GM12878 (cell line): ENCODE measurements at regions not wholly inside any gene's neighbourhood (a gene's known extent, or its start where the extent isn't known, plus 50 kb on each side); places are given as distances from the start of the nearest gene placed in this dataset.

ENCODE experiments used
- ATAC-seq: fragments of 200-7000 bp; cut with Tn5 transposase; 3 replicates; pipeline ENCODE4 v1.9.1; 2020; ENCODE audit warnings: mild to moderate bottlenecking, moderate library complexity
- BruUV-seq: library from RNA; stranded (reverse); fragments of 400-500 nt; replicated peaks from 2 replicates; lab custom pipeline; 2021; lab: Mats Ljungman, UMichigan
- CTCF ChIA-PET: fragments of 300-600 bp; sonication (Branson Sonifier 250); formaldehyde crosslinking; extraction: SDS; loops from one replicate; lab custom pipeline; 2021; ENCODE audit warnings: inconsistent platforms; lab: Yijun Ruan, JAX
- POLR2A ChIA-PET: fragments of 350-600 bp; formaldehyde crosslinking; extraction: SDS; loops from one replicate; lab custom pipeline; 2021; ENCODE audit warnings: inconsistent platforms; lab: Charles Lee
- RAD21 ChIA-PET: fragments of 300-600 bp; sonication (Branson Sonifier 250); formaldehyde crosslinking; loops from one replicate; lab custom pipeline; 2023; ENCODE audit warnings: antibody characterized with exemption; ENCODE audit not compliant: unreplicated experiment; lab: Charles Lee
- SMC1A ChIA-PET: fragments of 300-600 bp; sonication (Branson Sonifier 250); formaldehyde crosslinking; loops from one replicate; lab custom pipeline; 2023; ENCODE audit not compliant: unreplicated experiment, uncharacterized antibody; lab: Charles Lee
- DNase-seq: peaks from one replicate; pipeline ENCODE4 v3.0.0-alpha.2; 2011; ENCODE audit warnings: low read depth, low spot score
- FAIRE-seq: peaks from 3 replicates; lab custom pipeline; 2011; peaks lifted over from hg19 to GRCh38; lab: Jason Lieb, UNC
- H2AFZ ChIP-seq: 2 replicates; pipeline ENCODE4 v1.6.0; 2011; ENCODE audit warnings: low read depth, low read length, control low read depth; ENCODE audit not compliant: control insufficient read depth
- H3K27ac ChIP-seq: 2 replicates; pipeline ENCODE4 v1.5.1; 2011; ENCODE audit warnings: control low read depth; ENCODE audit not compliant: control insufficient read depth, insufficient read depth
- H3K27me3 ChIP-seq, 2 experiments: replicated peaks in 1 of 2; 2 replicates each; pipeline versions ENCODE4 v1.6.0 to v1.6.1; 2011; ENCODE audit warnings: low read length in 1 of 2; ENCODE audit not compliant: control insufficient read depth in 2 of 2, insufficient read depth in 2 of 2
- H3K36me3 ChIP-seq, 2 experiments: 2 replicates each; pipeline ENCODE4 v1.5.1; 2011; ENCODE audit warnings: low read length in 1 of 2; ENCODE audit not compliant: control insufficient read depth in 2 of 2, insufficient read depth in 2 of 2
- H3K4me1 ChIP-seq: 2 replicates; pipeline ENCODE4 v1.6.1; 2011; ENCODE audit warnings: mild to moderate bottlenecking, low read length, moderate library complexity, mixed read lengths; ENCODE audit not compliant: control insufficient read depth, insufficient read depth
- H3K4me2 ChIP-seq: 2 replicates; pipeline ENCODE4 v1.6.0; 2011; ENCODE audit warnings: control low read depth; ENCODE audit not compliant: control insufficient read depth, insufficient read depth
- H3K4me3 ChIP-seq: fragments of 200-600 bp; sonication (generic); 2 replicates; pipeline ENCODE4 v1.5.1; 2016
- H3K79me2 ChIP-seq: 2 replicates; pipeline ENCODE4 v1.6.0; 2011; ENCODE audit warnings: low read length; ENCODE audit not compliant: control insufficient read depth, insufficient read depth
- H3K9ac ChIP-seq: 2 replicates; pipeline ENCODE4 v1.8.0; 2011; ENCODE audit warnings: low read length, control low read depth, mixed read lengths; ENCODE audit not compliant: control insufficient read depth, insufficient read depth
- H3K9me3 ChIP-seq: replicated peaks from 3 replicates; pipeline ENCODE4 v1.5.1; 2011; ENCODE audit warnings: mild to moderate bottlenecking, low read length; ENCODE audit not compliant: control insufficient read depth, insufficient read depth
- H4K20me1 ChIP-seq: 2 replicates; pipeline ENCODE4 v1.6.0; 2011; ENCODE audit not compliant: control insufficient read depth, insufficient read depth
- BACH1 ChIP-seq: fragments of 450-650 bp; IDR thresholded peaks from 2 replicates; pipeline ENCODE4 v1.6.1; 2017; ENCODE audit warnings: mild to moderate bottlenecking, borderline replicate concordance
- CBX3 ChIP-seq: fragments of 200-600 bp; sonication (generic); IDR thresholded peaks from 2 replicates; pipeline ENCODE4 v1.6.1; 2016; ENCODE audit warnings: low read depth, borderline replicate concordance
- CEBPZ ChIP-seq: fragments of 150-350 bp; IDR thresholded peaks from 2 replicates; pipeline ENCODE4 v1.6.1; 2016; ENCODE audit warnings: low read depth, low read length
- HDAC2 ChIP-seq: fragments of 200-600 bp; sonication (generic); IDR thresholded peaks from 2 replicates; pipeline ENCODE4 v1.6.1; 2017
- HDAC6 ChIP-seq: fragments of 200-600 bp; sonication (generic); IDR thresholded peaks from one replicate; pipeline ENCODE4 v1.8.0; 2017; ENCODE audit warnings: antibody characterized with exemption; ENCODE audit not compliant: unreplicated experiment
- IRF4 ChIP-seq: IDR thresholded peaks from 2 replicates; pipeline ENCODE4 v1.6.1; 2011; ENCODE audit warnings: low read depth, low read length
- KAT2A ChIP-seq: conservative IDR thresholded peaks from 2 replicates; pipeline ENCODE4 v1.6.1; 2011; ENCODE audit warnings: low read depth, low read length; ENCODE audit not compliant: control insufficient read depth
- KLF5 ChIP-seq: fragments of 450-650 bp; IDR thresholded peaks from 2 replicates; pipeline ENCODE4 v1.6.1; 2014; ENCODE audit warnings: mild to moderate bottlenecking; ENCODE audit not compliant: partially characterized antibody
- MTA2 ChIP-seq: fragments of 450-650 bp; IDR thresholded peaks from 2 replicates; pipeline ENCODE4 v1.6.1; 2016; ENCODE audit warnings: low read depth, mild to moderate bottlenecking, moderate library complexity
- NR2C1 ChIP-seq: fragments of 450-650 bp; IDR thresholded peaks from 2 replicates; pipeline ENCODE4 v1.6.1; 2017; ENCODE audit warnings: antibody characterized with exemption, mild to moderate bottlenecking, moderate library complexity
- POLR2AphosphoS2 ChIP-seq: IDR thresholded peaks from 2 replicates; pipeline ENCODE4 v1.6.1; 2011; ENCODE audit warnings: low read depth, mild to moderate bottlenecking, low read length, improper control_type of control experiment, moderate library complexity
- RBBP5 ChIP-seq: fragments of 200-600 bp; sonication (generic); conservative IDR thresholded peaks from 2 replicates; pipeline ENCODE4 v1.6.1; 2016
- SMC3 ChIP-seq: IDR thresholded peaks from 2 replicates; pipeline ENCODE4 v1.6.1; 2011; ENCODE audit warnings: low read length, improper control_type of control experiment, borderline replicate concordance
- SUZ12 ChIP-seq: fragments of 200-600 bp; sonication (generic); IDR thresholded peaks from one replicate; pipeline ENCODE4 v1.6.1; 2018; ENCODE audit warnings: antibody characterized with exemption, mild to moderate bottlenecking; ENCODE audit not compliant: unreplicated experiment
- TBL1XR1 ChIP-seq: IDR thresholded peaks from 2 replicates; pipeline ENCODE4 v1.6.1; 2012; ENCODE audit warnings: low read depth, low read length, improper control_type of control experiment
- TCF7 ChIP-seq: IDR thresholded peaks from 2 replicates; pipeline ENCODE4 v1.6.1; 2014; ENCODE audit warnings: antibody characterized with exemption, borderline replicate concordance
- ZNF217 ChIP-seq: fragments of 450-650 bp; IDR thresholded peaks from 2 replicates; pipeline ENCODE4 v1.6.1; 2017; ENCODE audit warnings: antibody characterized with exemption, mild to moderate bottlenecking
- ZNF24 ChIP-seq: fragments of 450-650 bp; IDR thresholded peaks from 2 replicates; pipeline ENCODE4 v1.6.1; 2017; ENCODE audit warnings: antibody characterized with exemption, mild to moderate bottlenecking
- ZNF274 ChIP-seq: IDR thresholded peaks from one replicate; pipeline ENCODE4 v1.8.0; 2011; ENCODE audit not compliant: insufficient read length, insufficient read depth
- ZNF622 ChIP-seq: fragments of 450-650 bp; IDR thresholded peaks from 2 replicates; pipeline ENCODE4 v1.6.1; 2017; ENCODE audit warnings: mild to moderate bottlenecking, inconsistent platforms
- WGBS: methylation state at CpG from one replicate; pipeline ENCODE4 v1.1.6; 2016; ENCODE audit warnings: low lambda C conversion rate; ENCODE audit not compliant: insufficient replicate concordance, insufficient coverage; ENCODE audit errors: missing lambda C conversion rate; 5-methylcytosine and 5-hydroxymethylcytosine counted together
- in situ Hi-C: fragments of 300-500 bp; cut with MboI; formaldehyde crosslinking; loops from 9 replicates; pipeline ENCODE4 v1.14.3; 2018; ENCODE audit warnings: mixed read lengths
- intact Hi-C: fragments of 100-400 bp; cut with micrococcal nuclease; formaldehyde crosslinking; loops from one replicate; pipeline ENCODE4 v1.14.2; 2022; ENCODE audit not compliant: unreplicated experiment

GRCh38 chr13:75932636-75933035, 296.5 kb downstream of the LMO7 start:
- TF ChIP-seq SUZ12 = no peak
- no peak for TF ChIP-seq MTA2
- TF ChIP-seq TCF7 = no peak
- TF ChIP-seq CEBPZ = no peak
- TF ChIP-seq SMC3 = no peak
- no peak for TF ChIP-seq ZNF24
- TF ChIP-seq RBBP5 = no peak
- no peak for TF ChIP-seq HDAC2
- TF ChIP-seq KLF5 = no peak
- TF ChIP-seq NR2C1 = no peak
- no peak for TF ChIP-seq ZNF274
- no peak for TF ChIP-seq BACH1
- TF ChIP-seq ZNF622 = no peak
- no peak for TF ChIP-seq IRF4
- no peak for TF ChIP-seq CBX3
- no peak for TF ChIP-seq POLR2AphosphoS2
- TF ChIP-seq KAT2A = no peak
- no peak for TF ChIP-seq TBL1XR1
- TF ChIP-seq HDAC6 = no peak
- no peak for TF ChIP-seq ZNF217
- FAIRE-seq = no peak
- H2AFZ ChIP-seq = no peak overlapping the region
- ChIA-PET CTCF (interaction anchor here (1.2 to 1.8 kb wide), 2 partner anchors 12 to 85 kb away, joined by 3 to 4 read pairs; no protein-coding TSS in a partner anchor), POLR2A (no interaction called here), SMC1A (no interaction called here), RAD21 (no interaction called here)
- no peak overlapping the region for H3K4me3 ChIP-seq
- ATAC-seq = no peak
- no peak overlapping the region for H3K4me2 ChIP-seq
- BruUV-seq = no TSS peak
- in situ Hi-C loops = no loop called here
- no peaks in the 10 kb centered on the region for H3K79me2 ChIP-seq
- WGBS = 24% methylated on average over 4 of the region's 4 CpGs
- H3K27me3 ChIP-seq = no peaks in the 10 kb centered on the region
- no peak overlapping the region for H3K27ac ChIP-seq
- H3K9me3 ChIP-seq = no peaks in the 10 kb centered on the region
- no peaks in the 10 kb centered on the region for H3K4me1 ChIP-seq
- DNase-seq = no peak
- no peak overlapping the region for H3K9ac ChIP-seq
- intact Hi-C loops = no loop called here
- H4K20me1 ChIP-seq = no peaks in the 10 kb centered on the region
- no peaks in the 10 kb centered on the region for H3K36me3 ChIP-seq
